ENCODE measurements at regions not wholly inside any gene's neighbourhood (a gene's known extent, or its start where the extent isn't known, plus 50 kb on each side); places are given as distances from the start of the nearest gene placed in this dataset.

DNA sequence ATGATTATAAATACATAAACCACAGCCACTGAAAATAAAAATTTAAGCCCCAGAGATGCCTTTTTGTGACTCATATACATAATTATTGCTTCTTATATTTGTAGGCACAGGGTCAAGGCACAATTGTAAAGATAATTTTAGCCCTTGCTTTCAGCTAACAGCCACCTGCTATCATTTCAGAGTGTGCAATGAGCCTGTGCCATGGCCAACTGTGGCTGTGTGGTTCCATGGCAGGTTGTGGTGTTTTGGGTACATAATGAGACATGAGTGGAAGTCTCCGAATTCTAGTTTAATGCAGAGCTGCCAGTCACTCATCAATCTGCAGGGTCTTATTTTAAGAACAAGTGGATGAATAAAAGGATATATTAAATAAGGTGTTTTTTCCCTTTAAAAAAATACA, 346.9 kb upstream of the SNX7 start:
- Mint-ChIP-seq H3K9me3 (no peaks in the 10 kb centered on the region), H3K36me3 (ENCODE audit: low read depth) (no peaks in the 10 kb centered on the region), H3K27me3 (ENCODE audit: low read depth) (no peaks in the 10 kb centered on the region), H3K4me3 (no peak overlapping the region), H3K27ac (no peak overlapping the region), H3K4me1 (no peaks in the 10 kb centered on the region)
- TF ChIP-seq, protein P1, sequence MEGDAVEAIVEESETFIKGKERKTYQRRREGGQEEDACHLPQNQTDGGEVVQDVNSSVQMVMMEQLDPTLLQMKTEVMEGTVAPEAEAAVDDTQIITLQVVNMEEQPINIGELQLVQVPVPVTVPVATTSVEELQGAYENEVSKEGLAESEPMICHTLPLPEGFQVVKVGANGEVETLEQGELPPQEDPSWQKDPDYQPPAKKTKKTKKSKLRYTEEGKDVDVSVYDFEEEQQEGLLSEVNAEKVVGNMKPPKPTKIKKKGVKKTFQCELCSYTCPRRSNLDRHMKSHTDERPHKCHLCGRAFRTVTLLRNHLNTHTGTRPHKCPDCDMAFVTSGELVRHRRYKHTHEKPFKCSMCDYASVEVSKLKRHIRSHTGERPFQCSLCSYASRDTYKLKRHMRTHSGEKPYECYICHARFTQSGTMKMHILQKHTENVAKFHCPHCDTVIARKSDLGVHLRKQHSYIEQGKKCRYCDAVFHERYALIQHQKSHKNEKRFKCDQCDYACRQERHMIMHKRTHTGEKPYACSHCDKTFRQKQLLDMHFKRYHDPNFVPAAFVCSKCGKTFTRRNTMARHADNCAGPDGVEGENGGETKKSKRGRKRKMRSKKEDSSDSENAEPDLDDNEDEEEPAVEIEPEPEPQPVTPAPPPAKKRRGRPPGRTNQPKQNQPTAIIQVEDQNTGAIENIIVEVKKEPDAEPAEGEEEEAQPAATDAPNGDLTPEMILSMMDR (IDR thresholded peaks at IDR 0.05; ENCODE audit: unreplicated experiment in 3 of 3): no peak

DNA sequence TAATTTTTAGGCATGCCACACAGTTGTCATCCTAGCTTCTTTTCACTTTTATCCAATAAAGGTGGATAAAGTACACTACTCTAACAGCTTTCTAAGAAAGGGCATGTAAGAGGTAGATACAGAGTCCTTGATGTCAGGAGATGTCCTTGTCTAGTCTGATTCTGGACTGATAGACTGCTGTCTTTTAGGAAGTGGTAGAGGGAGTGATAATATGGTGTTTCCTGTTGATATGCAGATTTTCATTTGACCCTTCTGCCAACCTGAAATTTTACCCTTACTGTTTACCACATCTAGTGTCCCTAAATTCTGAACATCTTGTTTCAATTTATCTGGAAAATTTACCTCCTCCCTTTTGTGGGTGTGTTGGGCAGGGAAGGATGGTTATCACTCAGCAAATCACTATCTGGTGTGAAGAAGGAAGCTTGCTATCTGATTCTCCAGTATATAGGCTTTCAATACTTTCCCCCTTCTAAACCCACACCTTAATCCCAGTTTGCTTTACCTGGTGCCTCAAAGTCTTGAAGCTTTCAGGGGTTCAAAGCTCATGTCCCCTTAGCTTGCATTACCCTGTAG, 354.9 kb upstream of the SNX7 start:
- peaks cover 4% of the 10 kb centered on the region for H3K27me3 Mint-ChIP-seq (ENCODE audit: low read depth)
- H3K4me3 Mint-ChIP-seq: no peak overlapping the region
- no peak overlapping the region for H3K27ac Mint-ChIP-seq
- no peaks in the 10 kb centered on the region for H3K36me3 Mint-ChIP-seq (ENCODE audit: low read depth)
- H3K4me1 Mint-ChIP-seq: no peaks in the 10 kb centered on the region
- no peaks in the 10 kb centered on the region for H3K9me3 Mint-ChIP-seq
- TF ChIP-seq, protein P1 (IDR thresholded peaks at IDR 0.05; ENCODE audit: unreplicated experiment in 3 of 3): no peak

GRCh38 chr1:98305362-98305761, 356.2 kb upstream of the SNX7 start:
- Mint-ChIP-seq H3K9me3 (no peaks in the 10 kb centered on the region), H3K27ac (no peak overlapping the region), H3K36me3 (ENCODE audit: low read depth) (no peaks in the 10 kb centered on the region), H3K4me3 (no peak overlapping the region), H3K4me1 (no peaks in the 10 kb centered on the region), H3K27me3 (ENCODE audit: low read depth) (peaks cover 4% of the 10 kb centered on the region)
- TF ChIP-seq, protein P1 (IDR thresholded peaks at IDR 0.05; ENCODE audit: unreplicated experiment in 3 of 3): no peak

- Mint-ChIP-seq H3K27ac (no peak overlapping the region), H3K36me3 (ENCODE audit: low read depth) (no peaks in the 10 kb centered on the region), H3K27me3 (ENCODE audit: low read depth) (peaks cover 4% of the 10 kb centered on the region), H3K9me3 (no peaks in the 10 kb centered on the region), H3K4me1 (no peaks in the 10 kb centered on the region), H3K4me3 (no peak overlapping the region)
- TF ChIP-seq, protein P1 (IDR thresholded peaks at IDR 0.05; ENCODE audit: unreplicated experiment in 3 of 3): no peak
Observed at GRCh38 chr1:98304888-98305287, 356.6 kb upstream of the SNX7 start.

GRCh38 chr1:98299861-98300260, 361.7 kb upstream of the SNX7 start:
- no peaks in the 10 kb centered on the region for H3K4me1 Mint-ChIP-seq
- H3K27ac Mint-ChIP-seq: no peak overlapping the region
- no peak overlapping the region for H3K4me3 Mint-ChIP-seq
- TF ChIP-seq, protein P1 (IDR thresholded peaks at IDR 0.05; ENCODE audit: unreplicated experiment in 3 of 3): no peak
- no peaks in the 10 kb centered on the region for H3K27me3 Mint-ChIP-seq (ENCODE audit: low read depth)
- H3K36me3 Mint-ChIP-seq (ENCODE audit: low read depth): no peaks in the 10 kb centered on the region
- H3K9me3 Mint-ChIP-seq: no peaks in the 10 kb centered on the region

- TF ChIP-seq, protein P1 (IDR thresholded peaks at IDR 0.05; ENCODE audit: unreplicated experiment in 3 of 3): no peak
- Mint-ChIP-seq H3K27ac (no peak overlapping the region), H3K36me3 (ENCODE audit: low read depth) (no peaks in the 10 kb centered on the region)
Observed at GRCh38 chr1:98299313-98299712, 362.2 kb upstream of the SNX7 start.

More at GRCh38 chr1:98299313-98299712, 362.2 kb upstream of the SNX7 start:
- Mint-ChIP-seq H3K4me3 (no peak overlapping the region), H3K9me3 (no peaks in the 10 kb centered on the region), H3K27me3 (ENCODE audit: low read depth) (no peaks in the 10 kb centered on the region), H3K4me1 (no peaks in the 10 kb centered on the region)

All from nephron (organoid).